Uterus (tissue), 3 donors: ENCODE measurements at regions not wholly inside any gene's neighbourhood (a gene's known extent, or its start where the extent isn't known, plus 50 kb on each side); places are given as distances from the start of the nearest gene placed in this dataset.
A peak's percentile ranks its signal among the peaks of the same experiment; 100 is the strongest.

ENCODE experiments used
- DNase-seq, 2 donors: peaks; one replicate each; pipeline ENCODE4 v3.0.0-alpha.2; 2019 to 2020
- H3K27ac ChIP-seq, 2 donors: fragments of 200-600 bp; sonication (generic); 1 replicate in 1 of 2; 2 replicates in 1 of 2; pipeline ENCODE4 v1.5.1; 2016 to 2018
- H3K27me3 ChIP-seq, 2 donors: fragments of 200-600 bp; sonication (generic); one replicate each; pipeline ENCODE4 v1.5.1; 2018 to 2019; ENCODE audit warnings: control low read depth in 1 of 2
- H3K36me3 ChIP-seq, 2 donors: fragments of 200-600 bp; sonication (generic); one replicate each; pipeline ENCODE4 v1.5.1; 2019; ENCODE audit warnings: control low read depth in 1 of 2
- H3K4me1 ChIP-seq, 2 donors: fragments of 200-600 bp; sonication (generic); one replicate each; pipeline ENCODE4 v1.5.1; 2018 to 2019; ENCODE audit warnings: control low read depth in 1 of 2
- H3K4me3 ChIP-seq, 2 donors: fragments of 200-600 bp; sonication (generic); 1 replicate in 1 of 2; 2 replicates in 1 of 2; pipeline ENCODE4 v1.5.1; 2018 to 2019; ENCODE audit warnings: mild to moderate bottlenecking in 1 of 2
- H3K9me3 ChIP-seq, 2 donors: fragments of 200-600 bp; sonication (generic); one replicate each; pipeline ENCODE4 v1.5.1; 2019; ENCODE audit warnings: control low read depth in 1 of 2
- CTCF ChIP-seq, 4 experiments: fragments of 200-600 bp in 2 of 4; fragments of 450-650 bp in 2 of 4; sonication (generic) in 2 of 4; IDR thresholded peaks; one replicate each; pipeline ENCODE4 v1.5.1; 2016 to 2019; ENCODE audit warnings: antibody characterized with exemption in 4 of 4, mild to moderate bottlenecking in 2 of 4, moderate library complexity in 1 of 4
- POLR2A ChIP-seq, 2 donors: fragments of 450-650 bp; IDR thresholded peaks; one replicate each; pipeline ENCODE4 v1.6.1; 2016; ENCODE audit warnings: antibody characterized with exemption in 2 of 2, mild to moderate bottlenecking in 1 of 2, moderate library complexity in 1 of 2
- intact Hi-C: fragments of 100-400 bp; cut with DNase I; formaldehyde crosslinking; loops from one replicate; pipeline ENCODE4 v1.15.1; 2023; ENCODE audit warnings: low total_unique reads
- donor health status: DM: yes; HTN: yes; CAD: no.

GRCh38 chr21:26777166-26777565 lies 68.0 kb downstream of the ADAMTS1 start:
- Histone ChIP-seq H3K4me1 (no peaks in the 10 kb centered on the region), H3K27ac (no peak overlapping the region), H3K27me3 (no peaks in the 10 kb centered on the region), H3K36me3 (no peaks in the 10 kb centered on the region), H3K4me3 (no peak overlapping the region), H3K9me3 (no peaks in the 10 kb centered on the region)
- no peak for DNase-seq
- intact Hi-C loops: no loop called here
- no peak for TF ChIP-seq CTCF (IDR thresholded peaks at IDR 0.05)
- no peak for TF ChIP-seq POLR2A (IDR thresholded peaks at IDR 0.05)

GRCh38 chr21:26776310-26777021 lies 68.7 kb downstream of the ADAMTS1 start:
- H3K27me3 ChIP-seq: no peaks in the 10 kb centered on the region
- intact Hi-C loops: no loop called here
- H3K27ac ChIP-seq: no peak overlapping the region
- H3K36me3 ChIP-seq: no peaks in the 10 kb centered on the region
- no peaks in the 10 kb centered on the region for H3K4me1 ChIP-seq
- no peaks in the 10 kb centered on the region for H3K9me3 ChIP-seq
- no peak for DNase-seq
- no peak for TF ChIP-seq POLR2A (IDR thresholded peaks at IDR 0.05)
- no peak for TF ChIP-seq CTCF (IDR thresholded peaks at IDR 0.05)
- H3K4me3 ChIP-seq: no peak overlapping the region

DNA sequence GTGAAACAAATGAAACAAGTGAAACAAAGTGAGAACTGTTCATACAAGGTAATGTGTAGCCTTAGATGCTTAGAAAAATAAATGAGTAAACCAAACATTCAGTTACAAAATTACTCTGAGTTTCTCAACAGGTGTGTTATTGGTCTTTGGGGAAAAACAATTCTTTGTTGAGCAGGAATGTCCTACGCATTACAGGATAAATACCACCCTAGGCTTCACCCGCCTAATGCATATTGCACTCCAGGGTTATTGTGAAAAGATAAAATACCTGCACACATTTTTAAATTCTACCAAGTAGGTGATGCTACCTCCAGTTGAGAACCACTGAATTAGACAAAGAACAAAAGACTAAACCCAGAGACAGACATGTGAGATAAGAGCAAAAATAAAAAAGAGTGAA lies 72.2 kb downstream of the ADAMTS1 start:
- no peaks in the 10 kb centered on the region for H3K27me3 ChIP-seq
- H3K36me3 ChIP-seq: no peaks in the 10 kb centered on the region
- TF ChIP-seq POLR2A (IDR thresholded peaks at IDR 0.05): no peak
- no peak for TF ChIP-seq CTCF (IDR thresholded peaks at IDR 0.05)
- H3K9me3 ChIP-seq: no peaks in the 10 kb centered on the region
- H3K4me3 ChIP-seq: no peak overlapping the region
- DNase-seq: no peak
- intact Hi-C loops: no loop called here
- no peak overlapping the region for H3K27ac ChIP-seq
- no peaks in the 10 kb centered on the region for H3K4me1 ChIP-seq

DNA sequence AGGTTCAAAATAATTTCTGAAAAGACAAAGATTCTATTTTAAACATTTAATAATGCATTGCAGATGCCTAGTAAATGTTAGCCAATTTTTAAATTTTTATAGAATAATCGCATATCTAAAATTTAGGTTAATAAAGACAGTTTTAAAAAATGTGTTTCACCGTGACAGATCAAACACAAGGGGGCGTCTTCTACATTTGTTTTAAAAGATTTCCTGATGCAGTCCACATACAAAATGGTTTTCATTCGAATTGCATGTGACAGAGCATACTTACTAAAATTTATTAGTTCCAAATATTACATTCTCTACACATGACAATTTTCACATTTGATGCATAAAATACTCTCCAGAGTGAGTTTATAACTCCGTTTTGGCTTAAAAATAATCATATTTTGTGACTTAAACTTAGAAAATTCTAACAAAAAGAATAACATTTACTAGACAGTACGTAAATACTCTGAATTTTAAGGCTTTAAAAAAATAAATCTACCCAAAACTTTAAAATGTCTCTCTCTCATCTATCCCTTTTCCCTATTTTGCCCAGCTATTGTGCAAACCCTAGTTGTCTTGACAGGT lies 75.5 kb downstream of the ADAMTS1 start:
- no peaks in the 10 kb centered on the region for H3K27me3 ChIP-seq
- no peaks in the 10 kb centered on the region for H3K9me3 ChIP-seq
- DNase-seq: peak in 1 of 2 donors; percentile 32
- no peaks in the 10 kb centered on the region for H3K4me1 ChIP-seq
- no peaks in the 10 kb centered on the region for H3K36me3 ChIP-seq
- no peak overlapping the region for H3K27ac ChIP-seq
- intact Hi-C loops: no loop called here
- TF ChIP-seq POLR2A (IDR thresholded peaks at IDR 0.05): no peak
- peak; percentile 66 to 74 (median 70) for TF ChIP-seq CTCF (IDR thresholded peaks at IDR 0.05)
- H3K4me3 ChIP-seq: no peak overlapping the region

DNA sequence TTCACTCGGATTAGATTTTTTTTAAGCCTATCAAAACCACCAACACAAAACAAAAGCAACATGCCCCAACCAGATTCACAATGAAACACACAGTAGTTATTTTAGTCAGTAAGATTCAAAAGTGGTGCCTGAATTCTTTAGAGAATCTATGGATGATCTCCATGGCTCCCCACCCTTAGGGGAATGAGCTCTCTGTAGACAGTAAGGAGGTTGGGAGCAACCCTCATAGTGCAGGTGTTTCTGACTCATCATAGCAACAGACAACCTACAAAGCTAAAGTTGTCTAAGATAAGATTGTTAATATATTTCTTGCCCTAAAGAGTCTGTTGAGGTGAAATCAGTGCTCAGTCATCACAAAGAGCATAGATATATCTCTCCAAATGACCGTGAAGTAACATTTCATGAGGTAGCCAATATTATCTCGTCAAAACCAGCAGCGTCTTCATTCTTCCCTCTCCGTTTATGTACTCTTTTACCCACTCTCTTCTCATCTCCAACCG lies 78.3 kb downstream of the ADAMTS1 start:
- Histone ChIP-seq H3K27ac (no peak overlapping the region), H3K4me1 (no peaks in the 10 kb centered on the region), H3K9me3 (no peaks in the 10 kb centered on the region), H3K27me3 (no peaks in the 10 kb centered on the region), H3K36me3 (no peaks in the 10 kb centered on the region), H3K4me3 (no peak overlapping the region)
- no peak for DNase-seq
- intact Hi-C loops: no loop called here
- TF ChIP-seq POLR2A (IDR thresholded peaks at IDR 0.05): no peak
- TF ChIP-seq CTCF (IDR thresholded peaks at IDR 0.05): no peak
